Ureter (tissue), 1 donor: ENCODE measurements at regions not wholly inside any gene's neighbourhood (a gene's known extent, or its start where the extent isn't known, plus 50 kb on each side); places are given as distances from the start of the nearest gene placed in this dataset.
"Not testable (repeated sequence)": the region's sequence is repeated elsewhere in the genome, so short reads cannot be mapped to it uniquely, and the experiment has no call there.

ENCODE experiments used
- DNase-seq: peaks from one replicate; pipeline ENCODE4 v3.0.0-alpha.2; 2020; ENCODE audit warnings: low spot score
- donor health status: DM: yes; HTN: yes; CAD: no.

- DNase-seq = no peak
Observed at GRCh38 chr15:30030345-30030744, 52.4 kb upstream of the GOLGA8J start.

GRCh38 chr15:30023798-30024295 is 58.9 kb upstream of the GOLGA8J start:
- no peak for DNase-seq

- DNase-seq = no peak
Observed at GRCh38 chr15:30010746-30011145, 72.0 kb upstream of the GOLGA8J start.

DNA sequence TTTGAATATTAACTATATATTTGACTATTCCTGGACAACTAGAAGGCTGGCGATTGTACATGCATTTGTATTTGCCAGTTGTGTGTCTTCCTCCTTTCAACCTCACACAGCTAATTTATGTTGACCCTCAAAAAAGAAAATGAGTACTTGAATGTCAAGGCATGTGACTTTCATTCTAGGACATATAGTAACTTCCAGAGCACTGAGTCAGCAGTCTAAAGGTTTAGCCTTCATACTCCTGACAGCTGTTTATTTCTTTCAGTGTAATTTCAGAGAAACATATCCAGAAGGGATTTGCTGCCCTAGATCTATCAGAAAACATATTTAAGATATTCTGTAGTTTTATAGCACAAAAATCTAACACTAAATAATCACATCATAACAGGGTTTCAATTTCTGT is 74.6 kb upstream of the GOLGA8J start:
- DNase-seq = no peak

DNA sequence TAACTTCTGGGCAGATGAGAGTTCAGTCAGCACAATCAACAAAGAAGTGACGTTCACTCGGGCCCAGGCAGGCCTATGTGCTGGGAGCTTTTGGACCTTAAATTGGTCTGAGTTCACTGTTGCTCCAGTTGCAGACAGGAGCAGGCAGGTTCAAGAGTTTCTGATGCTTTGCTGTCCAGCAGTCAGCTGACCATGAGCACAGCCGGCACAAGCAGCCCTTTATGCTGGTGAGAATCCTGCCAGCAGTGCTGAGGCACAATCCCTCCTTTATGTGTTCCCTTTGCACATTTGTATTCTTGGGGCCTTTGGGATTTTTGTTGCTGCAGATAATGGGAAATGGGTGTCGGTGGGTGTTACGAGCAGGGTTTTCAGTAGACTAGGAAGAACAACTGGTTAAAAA is 81.2 kb upstream of the GOLGA8J start:
- DNase-seq = no peak

GRCh38 chr15:29998033-29998432 is 84.7 kb upstream of the GOLGA8J start:
- no peak for DNase-seq

GRCh38 chr15:29997499-29997898 is 85.3 kb upstream of the GOLGA8J start:
- DNase-seq = no peak

DNA sequence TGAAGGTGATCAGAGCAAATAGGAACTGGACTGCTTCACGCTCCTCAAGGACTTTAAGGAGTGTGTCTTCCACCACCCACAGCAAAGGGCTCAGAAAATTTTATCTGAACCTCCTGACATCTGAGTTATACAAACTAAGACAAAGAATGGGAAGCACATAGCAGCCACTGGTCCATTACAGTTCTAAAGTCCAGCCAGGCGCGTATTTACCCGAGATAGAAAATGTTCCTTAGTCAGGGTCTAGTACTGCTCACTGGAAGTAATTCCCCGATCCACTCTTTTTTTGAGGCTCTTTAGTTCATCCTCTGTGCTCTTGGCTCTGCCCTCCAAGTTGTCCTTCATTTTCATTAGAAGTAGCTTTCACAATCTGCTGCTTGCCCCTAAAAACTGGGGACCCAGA is 88.5 kb upstream of the GOLGA8J start:
- DNase-seq = no peak

- no peak for DNase-seq
Observed at GRCh38 chr15:29990954-29991353, 91.8 kb upstream of the GOLGA8J start.

GRCh38 chr15:29990035-29990434 is 92.7 kb upstream of the GOLGA8J start:
- DNase-seq = no peak

GRCh38 chr15:29988701-29989100 is 94.1 kb upstream of the GOLGA8J start:
- DNase-seq = no peak

- no peak for DNase-seq
Observed at GRCh38 chr15:29986946-29987345, 95.8 kb upstream of the GOLGA8J start.

DNA sequence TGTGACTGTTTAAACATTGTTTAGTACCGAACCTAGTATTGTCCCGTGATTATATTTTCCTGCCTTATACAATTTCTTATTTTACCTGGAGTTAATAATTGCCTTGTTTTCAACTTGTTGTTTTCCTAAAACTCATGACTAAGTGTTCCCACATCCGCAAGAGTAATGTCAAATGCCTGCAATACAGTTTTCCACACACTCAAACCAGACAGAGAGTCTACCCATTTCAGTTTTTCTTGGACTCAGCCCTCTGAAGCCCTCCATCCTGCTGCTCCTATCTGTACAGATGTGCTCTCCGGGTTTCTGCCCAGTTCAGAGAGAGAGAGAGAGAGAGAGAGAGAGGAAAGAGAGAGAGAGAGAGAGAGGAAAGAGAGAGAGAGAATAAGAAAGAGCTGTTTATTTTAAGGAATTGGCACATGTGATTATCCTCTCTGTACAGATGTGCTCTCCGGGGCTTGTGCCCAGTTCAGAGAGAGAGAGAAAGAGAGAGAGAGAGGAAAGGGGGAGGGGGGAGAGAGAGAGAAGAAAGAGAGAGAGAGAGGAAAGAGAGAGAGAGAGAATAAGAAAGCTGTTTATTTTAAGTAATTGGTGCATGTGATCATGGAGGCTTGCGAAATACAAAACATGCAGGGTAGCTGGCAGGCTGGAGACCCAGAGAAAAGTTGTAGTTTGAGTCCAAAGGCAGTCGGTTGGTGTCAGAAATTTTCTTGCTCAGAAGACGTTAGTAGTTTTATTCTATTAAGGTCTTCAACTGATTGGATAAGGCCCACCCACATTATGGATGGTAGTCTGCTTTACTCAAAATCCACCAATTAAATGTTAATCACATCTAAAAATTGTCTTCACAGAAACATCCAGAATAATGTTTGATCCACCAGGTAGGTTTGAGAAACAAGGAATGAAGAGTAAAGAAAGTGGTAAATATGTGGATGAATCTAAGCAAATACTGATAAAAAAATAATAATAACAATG is 104.1 kb upstream of the GOLGA8J start:
- no peak for DNase-seq

GRCh38 chr15:29974056-29974455 is 108.7 kb upstream of the GOLGA8J start:
- DNase-seq = not testable (repeated sequence)

- no peak for DNase-seq
Observed at GRCh38 chr15:29972051-29972450, 110.7 kb upstream of the GOLGA8J start.

DNA sequence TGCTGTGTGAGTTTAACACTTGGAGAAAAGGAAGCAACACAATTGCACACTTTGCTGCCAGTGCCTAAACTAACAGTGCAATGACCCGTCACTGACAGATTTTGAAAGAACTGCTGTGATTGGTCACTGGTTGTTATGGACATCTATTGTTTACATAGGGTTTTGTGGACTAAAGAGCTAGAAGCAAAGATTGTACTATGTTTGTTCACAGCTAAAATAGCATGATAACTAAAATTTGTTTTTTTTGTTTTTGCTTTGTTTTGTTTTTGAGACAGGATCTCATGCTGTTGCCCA is 112.4 kb upstream of the GOLGA8J start:
- no peak for DNase-seq

DNA sequence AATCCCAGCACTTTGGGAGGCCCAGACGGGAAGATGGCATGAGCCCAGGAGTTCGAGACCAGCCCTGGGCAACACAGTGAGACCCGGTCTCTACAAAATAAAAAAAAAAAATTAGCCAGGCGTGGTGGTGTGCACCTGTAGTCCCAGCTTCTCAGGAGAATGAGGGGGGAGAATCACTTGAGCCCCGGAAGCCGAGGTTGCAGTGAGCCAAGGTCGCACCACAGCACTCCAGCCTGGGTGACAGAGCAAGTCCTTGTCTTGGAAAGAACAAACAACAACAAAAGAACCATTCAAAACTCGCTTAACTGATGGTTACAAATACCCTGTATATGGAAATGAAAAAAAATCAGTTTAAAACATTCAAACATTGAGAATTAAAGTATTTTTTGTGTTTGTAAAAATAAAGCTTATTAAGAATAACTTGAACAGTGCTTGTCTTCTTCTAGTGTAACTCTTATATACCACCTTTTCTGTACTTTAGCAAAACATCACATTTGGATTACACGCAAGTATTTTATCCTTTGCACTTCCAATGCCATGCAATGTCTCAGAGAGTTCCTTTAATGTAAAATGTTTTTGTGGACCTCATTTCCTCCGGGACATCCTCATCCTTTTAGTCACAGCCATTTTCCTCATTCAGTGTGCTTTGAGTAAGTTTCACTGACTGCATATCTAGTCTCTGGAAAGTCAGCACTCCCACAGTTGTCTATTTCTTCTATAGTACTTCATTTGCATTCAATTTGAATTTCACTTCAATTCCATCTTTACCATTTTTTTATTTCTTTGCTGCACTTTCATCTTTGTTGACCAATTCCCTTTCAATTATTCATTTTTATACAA is 113.0 kb upstream of the GOLGA8J start:
- DNase-seq = no peak

DNA sequence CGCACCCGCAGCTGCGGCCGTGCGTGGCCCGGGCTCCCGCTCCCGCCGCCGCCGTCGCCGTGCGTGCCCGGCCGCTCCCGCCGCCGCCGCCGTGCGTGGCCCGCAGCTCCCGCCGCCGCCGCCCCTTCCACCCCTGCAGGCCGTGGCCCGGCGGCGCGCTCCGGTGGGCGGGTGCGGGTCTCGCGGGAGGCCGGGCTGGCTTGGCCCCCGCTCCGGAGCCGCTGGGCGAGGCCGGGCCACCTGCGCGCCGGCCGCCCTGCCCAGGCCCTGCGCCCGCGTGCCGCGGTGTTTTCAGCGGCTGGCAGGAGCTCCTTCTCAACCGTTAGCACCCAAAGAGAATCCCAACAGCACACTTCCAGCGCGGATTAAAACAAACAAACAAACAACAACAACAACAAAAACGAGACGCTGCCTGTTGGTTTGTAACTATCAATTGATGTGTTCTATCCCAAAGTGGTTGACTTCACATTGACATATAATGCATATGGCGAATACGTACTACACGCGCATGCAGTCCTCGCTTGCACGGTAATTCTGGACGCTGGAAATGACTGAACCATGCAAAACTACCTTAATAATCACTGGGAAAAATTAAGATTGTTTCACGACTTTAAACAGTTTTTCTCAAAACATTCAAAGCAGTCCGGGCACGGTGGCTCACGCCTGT is 113.7 kb upstream of the GOLGA8J start:
- no peak for DNase-seq

DNA sequence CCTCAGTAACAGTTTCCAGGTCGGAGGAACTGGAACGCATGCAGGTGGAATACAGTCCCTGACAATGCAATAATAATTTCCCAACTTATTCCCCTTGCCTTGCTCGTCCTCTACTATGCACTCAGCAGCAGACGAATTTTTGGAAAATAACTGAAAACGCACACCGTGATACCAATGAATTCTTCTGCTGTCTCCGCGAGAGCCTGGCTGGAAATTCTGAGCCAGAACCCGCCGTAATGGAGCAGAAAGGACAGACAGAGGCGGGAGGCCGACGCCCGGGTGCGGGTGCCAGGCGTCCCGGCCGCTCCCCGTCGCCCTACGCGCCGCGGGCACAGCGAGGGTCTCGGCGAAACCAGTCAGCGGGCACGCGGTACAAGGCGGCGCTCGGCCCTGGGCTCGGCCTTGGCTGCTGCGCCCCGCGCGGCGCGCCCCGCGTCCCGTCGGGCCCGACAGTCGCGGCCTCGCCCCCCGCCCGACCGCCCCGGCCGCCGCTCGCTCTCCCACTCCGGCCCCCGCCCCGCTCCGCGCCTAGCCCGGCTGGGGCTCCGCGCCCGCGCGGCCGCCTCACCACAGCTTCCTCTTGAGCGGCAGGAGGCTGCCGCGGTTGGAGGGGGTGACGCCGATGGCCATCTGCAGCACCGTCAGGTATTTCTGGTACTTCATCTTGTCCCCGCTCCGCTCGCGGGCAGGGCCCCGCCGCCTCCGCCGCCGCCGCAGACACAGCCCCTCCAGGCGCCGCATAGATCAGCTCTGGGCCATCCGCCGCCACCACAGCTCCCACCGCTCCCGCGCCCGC is 114.5 kb upstream of the GOLGA8J start:
- DNase-seq = no peak

DNA sequence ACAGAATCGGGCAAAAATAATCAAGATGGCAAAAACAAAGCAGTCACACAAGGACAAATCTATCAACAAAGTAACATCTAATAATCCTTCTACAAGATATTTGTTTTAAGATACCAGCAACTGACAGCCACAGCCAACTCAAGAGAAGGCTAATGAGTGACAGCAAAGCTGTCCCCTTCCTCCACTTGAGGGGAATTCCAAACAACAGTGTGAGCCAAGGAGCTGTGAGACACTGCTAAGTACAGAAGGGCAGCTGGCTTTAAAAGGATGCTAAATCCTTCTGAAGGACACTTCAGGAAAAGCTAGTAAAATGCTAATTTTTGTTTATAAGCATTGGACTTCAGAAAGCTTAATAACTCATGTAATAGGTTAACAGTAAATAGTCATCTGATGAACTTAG is 120.3 kb upstream of the GOLGA8J start:
- no peak for DNase-seq

DNA sequence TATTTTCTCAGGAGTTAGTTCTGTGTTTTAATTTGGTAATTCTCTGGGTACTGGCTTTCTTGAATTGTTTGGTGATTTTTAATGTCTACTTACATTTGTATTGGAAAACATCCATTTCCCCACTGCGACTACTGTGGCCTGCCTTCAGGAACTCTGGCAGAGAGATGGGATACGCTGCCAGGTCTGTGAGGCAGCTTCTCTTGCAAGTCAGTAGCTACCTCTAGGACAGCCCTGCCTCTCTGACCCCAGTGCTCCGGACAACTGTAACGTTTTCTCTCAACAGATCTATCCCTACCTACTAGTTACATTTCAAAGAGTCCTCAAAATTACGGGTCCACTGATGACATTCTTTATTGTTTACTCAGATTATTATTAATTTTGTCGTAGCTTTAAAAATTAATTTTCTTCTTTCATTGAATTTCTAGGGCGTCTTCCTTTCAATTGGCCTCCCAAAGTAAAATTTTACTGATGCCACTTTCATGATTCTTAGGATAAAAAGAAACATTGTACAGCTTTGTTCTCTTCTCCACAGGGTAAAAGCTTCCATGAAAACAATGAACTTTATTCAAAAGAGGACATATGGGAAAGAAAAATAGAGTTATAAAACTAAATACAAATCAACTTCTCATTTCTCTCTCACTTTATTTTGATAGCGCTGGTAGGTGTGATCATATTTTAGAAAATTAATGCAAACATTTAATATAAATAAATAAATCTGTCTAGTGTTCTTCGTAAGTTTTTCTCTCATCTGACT is 123.2 kb upstream of the GOLGA8J start:
- no peak for DNase-seq
